ENCODE measurements at regions not wholly inside any gene's neighbourhood (a gene's known extent, or its start where the extent isn't known, plus 50 kb on each side); places are given as distances from the start of the nearest gene placed in this dataset.

GRCh38 chr3:35908366-35909232 is 269.3 kb downstream of the ARPP21 start (continued):
- TF ChIP-seq TEAD4 (IDR thresholded peaks at IDR 0.05; ENCODE audit: low read depth, low read length) (peak; percentile 51; the same call in 1 of the 2 replicates), SP2 (IDR thresholded peaks at IDR 0.05; ENCODE audit: low read length) (no peak), TAF7 (optimal IDR thresholded peaks at IDR 0.05; ENCODE audit: borderline replicate concordance, low read depth, low read length) (no peak), POLR2AphosphoS5 (IDR thresholded peaks at IDR 0.05; ENCODE audit: low read depth, low read length) (no peak), CTCF (IDR thresholded peaks at IDR 0.05; ENCODE audit: control extremely low read depth in 1 of 3, insufficient read depth in 1 of 3, low read depth in 1 of 3, low read length in 3 of 3) (peak; percentile 10 to 75 (median 73)), SAP30 (IDR thresholded peaks at IDR 0.05; ENCODE audit: insufficient read depth, insufficient replicate concordance, low read length) (no peak), RBBP5 (IDR thresholded peaks at IDR 0.05; ENCODE audit: borderline replicate concordance, low read depth, low read length) (no peak), CHD2 (IDR thresholded peaks at IDR 0.05; ENCODE audit: low read length) (no peak), CREB1 (IDR thresholded peaks at IDR 0.05) (no peak), NRF1 (IDR thresholded peaks at IDR 0.05; ENCODE audit: low read depth, low read length) (no peak), KDM5A (IDR thresholded peaks at IDR 0.05; ENCODE audit: low read length) (no peak)

All from H1 (cell line).